SK-N-SH (cell line): ENCODE measurements at regions not wholly inside any gene's neighbourhood (a gene's known extent, or its start where the extent isn't known, plus 50 kb on each side); places are given as distances from the start of the nearest gene placed in this dataset.

Experiments
- CTCF ChIA-PET: fragments of 300-600, 350-600 bp; formaldehyde crosslinking; extraction: SDS; loops from one replicate; lab custom pipeline; 2021; lab: Yijun Ruan, JAX
- POLR2A ChIA-PET: fragments of 350-600 bp; sonication (Branson Sonifier 250); formaldehyde crosslinking; extraction: SDS; loops from one replicate; lab custom pipeline; 2020; ENCODE audit warnings: antibody characterized with exemption, inconsistent platforms; lab: Yijun Ruan, JAX
- DNase-seq: peaks from one replicate; pipeline ENCODE4 v3.0.0; 2012
- H2AFZ ChIP-seq: fragments of 200-600 bp; sonication (generic); 2 replicates; pipeline ENCODE4 v1.8.1; 2016; ENCODE audit warnings: antibody characterized with exemption, mild to moderate bottlenecking, low read depth
- H3F3A ChIP-seq: fragments of 200-600 bp; sonication (generic); replicated peaks from 2 replicates; pipeline ENCODE3; 2016; ENCODE audit warnings: antibody characterized with exemption, mild to moderate bottlenecking; ENCODE audit not compliant: insufficient read depth
- H3K27ac ChIP-seq, 2 experiments: fragments of 200-500 bp in 1 of 2; fragments of 200-600 bp in 1 of 2; sonication (Bioruptor generic) in 1 of 2; sonication (generic), shearing (Covaris generic) in 1 of 2; 2 replicates each; pipeline versions ENCODE4 v1.5.1 to v1.6.1; 2014 to 2016; ENCODE audit warnings: low read depth in 2 of 2, inconsistent platforms in 1 of 2, low read length in 1 of 2, mild to moderate bottlenecking in 1 of 2, mixed read lengths in 1 of 2
- H3K27me3 ChIP-seq: fragments of 200-600 bp; sonication (generic), shearing (Covaris generic); 2 replicates; pipeline ENCODE4 v1.6.1; 2016; ENCODE audit warnings: mixed run types; ENCODE audit not compliant: insufficient read depth
- H3K36me3 ChIP-seq, 2 experiments: fragments of 200-500 bp in 1 of 2; fragments of 200-600 bp in 1 of 2; sonication (Bioruptor generic) in 1 of 2; sonication (generic) in 1 of 2; replicated peaks in 1 of 2; 2 replicates each; pipeline versions ENCODE3 to v1.5.1; 2014 to 2016; ENCODE audit warnings: low read length in 1 of 2, mild to moderate bottlenecking in 1 of 2; ENCODE audit not compliant: insufficient read depth in 2 of 2, control insufficient read depth in 1 of 2
- H3K4me1 ChIP-seq, 2 experiments: fragments of 200-500 bp in 1 of 2; fragments of 200-600 bp in 1 of 2; sonication (Bioruptor generic) in 1 of 2; sonication (generic), shearing (Covaris generic) in 1 of 2; 2 replicates each; pipeline versions ENCODE4 v1.5.1 to v1.6.1; 2014 to 2016; ENCODE audit warnings: low read depth in 1 of 2, low read length in 1 of 2, mixed run types in 1 of 2; ENCODE audit not compliant: insufficient read depth in 2 of 2, control insufficient read depth in 1 of 2
- H3K4me2 ChIP-seq: fragments of 200-600 bp; sonication (generic), shearing (Covaris generic); 2 replicates; pipeline ENCODE4 v1.6.1; 2017; ENCODE audit warnings: mixed run types
- H3K4me3 ChIP-seq, 2 experiments: fragments of 200-500 bp in 1 of 2; fragments of 200-600 bp in 1 of 2; sonication (Bioruptor generic) in 1 of 2; sonication (generic), shearing (Covaris generic) in 1 of 2; 2 replicates each; pipeline versions ENCODE4 v1.5.1 to v1.8.1; 2014 to 2016; ENCODE audit warnings: low read depth in 2 of 2, inconsistent platforms in 1 of 2, low read length in 1 of 2, mild to moderate bottlenecking in 1 of 2, mixed read lengths in 1 of 2, moderate library complexity in 1 of 2
- H3K79me2 ChIP-seq: fragments of 200-600 bp; sonication (generic); 2 replicates; pipeline ENCODE4 v1.8.1; 2017; ENCODE audit warnings: mild to moderate bottlenecking; ENCODE audit not compliant: insufficient read depth
- H3K9ac ChIP-seq: fragments of 200-600 bp; sonication (generic); 2 replicates; pipeline ENCODE4 v1.6.1; 2017; ENCODE audit warnings: mixed run types
- H3K9me2 ChIP-seq: fragments of 200-600 bp; sonication (generic); 2 replicates; pipeline ENCODE4 v1.6.1; 2017; ENCODE audit warnings: mixed run types
- H3K9me3 ChIP-seq: fragments of 200-600 bp; sonication (generic); 2 replicates; pipeline ENCODE4 v1.6.1; 2017; ENCODE audit warnings: mixed run types, mild to moderate bottlenecking, moderate library complexity
- H4K20me1 ChIP-seq: fragments of 200-600 bp; sonication (generic); 2 replicates; pipeline ENCODE4 v1.6.1; 2017; ENCODE audit warnings: mild to moderate bottlenecking, mixed run types; ENCODE audit not compliant: insufficient read depth
- CHD2 ChIP-seq: fragments of 150-350 bp; IDR thresholded peaks from 2 replicates; pipeline ENCODE4 v1.6.1; 2018; ENCODE audit warnings: low read length; ENCODE audit not compliant: partially characterized antibody
- ELF1 ChIP-seq: IDR thresholded peaks from 2 replicates; pipeline ENCODE4 v1.4.0; 2012
- FOXM1 ChIP-seq: IDR thresholded peaks from 2 replicates; pipeline ENCODE4 v1.4.0; 2012; ENCODE audit warnings: low read depth, mild to moderate bottlenecking
- GATA2 ChIP-seq: sonication (generic); formaldehyde crosslinking; IDR thresholded peaks from 2 replicates; pipeline ENCODE4 v1.5.0; 2020; ENCODE audit warnings: mild to moderate bottlenecking, missing genetic modification reagents
- JUND ChIP-seq: IDR thresholded peaks from 2 replicates; pipeline ENCODE4 v1.4.0; 2012
- MEF2A ChIP-seq: IDR thresholded peaks from 2 replicates; pipeline ENCODE4 v1.4.0; 2012; ENCODE audit warnings: low read depth, borderline replicate concordance
- POLR2AphosphoS5 ChIP-seq: IDR thresholded peaks from 2 replicates; pipeline ENCODE4 v1.6.1; 2012; ENCODE audit warnings: low read depth, low read length
- RAD21 ChIP-seq: IDR thresholded peaks from 2 replicates; pipeline ENCODE4 v1.6.1; 2012; ENCODE audit warnings: mild to moderate bottlenecking, low read length
- SIN3A ChIP-seq: IDR thresholded peaks from 2 replicates; pipeline ENCODE4 v1.6.1; 2012; ENCODE audit warnings: low read depth, mild to moderate bottlenecking, low read length, moderate library complexity, borderline replicate concordance
- ZBTB33 ChIP-seq: IDR thresholded peaks from 2 replicates; pipeline ENCODE4 v1.4.0; 2012; ENCODE audit warnings: low read depth, borderline replicate concordance
- WGBS: methylation state at CpG from one replicate; pipeline ENCODE4 v1.1.6; 2017; ENCODE audit warnings: low lambda C conversion rate; 5-methylcytosine and 5-hydroxymethylcytosine counted together
- TF ChIP-seq, protein P1 (sequence below): IDR thresholded peaks from 2 replicates; pipeline ENCODE4 v1.4.0; 2012; ENCODE audit warnings: low read depth, borderline replicate concordance

DNA sequence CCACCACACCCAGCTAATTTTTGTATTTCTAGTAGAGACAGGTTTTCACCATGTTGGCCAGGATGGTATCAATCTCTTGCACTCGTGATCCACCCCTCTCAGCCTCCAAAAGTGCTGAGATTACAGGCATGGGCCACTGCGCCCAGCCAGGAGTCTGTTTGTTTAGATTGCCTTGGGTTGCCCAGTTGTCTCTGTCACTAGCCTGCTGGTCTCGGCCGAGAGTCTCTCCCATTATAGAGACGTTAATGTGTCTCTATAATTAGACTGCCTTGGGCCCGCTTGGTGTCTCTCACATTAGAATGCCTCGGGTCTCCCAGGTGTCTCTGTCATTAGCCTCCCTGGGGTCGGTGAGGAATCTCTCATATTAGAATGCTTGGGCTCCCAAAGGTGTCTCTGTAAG lies 1533.6 kb downstream of the UQCRFS1 start:
- H3K27ac ChIP-seq = no peak overlapping the region
- H3K4me2 ChIP-seq = no peak overlapping the region
- no peaks in the 10 kb centered on the region for H3K9me3 ChIP-seq
- H3K27me3 ChIP-seq = no peaks in the 10 kb centered on the region
- no peak overlapping the region for H2AFZ ChIP-seq
- no peak for DNase-seq
- no peak overlapping the region for H3K4me3 ChIP-seq
- 14% methylated on average over 8 of the region's 8 CpGs for WGBS
- H3K36me3 ChIP-seq = no peaks in the 10 kb centered on the region
- CTCF ChIA-PET = no interaction called here
- no peak for TF ChIP-seq MEF2A
- TF ChIP-seq, all 33 proteins: peak for 0
- H3K9ac ChIP-seq = no peak overlapping the region
- H3K79me2 ChIP-seq = no peaks in the 10 kb centered on the region
- no peaks in the 10 kb centered on the region for H3K9me2 ChIP-seq
- no peaks in the 10 kb centered on the region for H4K20me1 ChIP-seq
- H3K4me1 ChIP-seq = no peaks in the 10 kb centered on the region
- H3F3A ChIP-seq = no peaks in the 10 kb centered on the region
- POLR2A ChIA-PET = no interaction called here

GRCh38 chr19:27676877-27677276 lies 1536.1 kb downstream of the UQCRFS1 start:
- Histone ChIP-seq H3F3A (no peaks in the 10 kb centered on the region), H3K9me3 (no peaks in the 10 kb centered on the region), H3K9ac (no peak overlapping the region), H3K36me3 (no peaks in the 10 kb centered on the region), H3K27me3 (no peaks in the 10 kb centered on the region), H3K27ac (no peak overlapping the region), H3K4me1 (no peaks in the 10 kb centered on the region), H3K9me2 (no peaks in the 10 kb centered on the region), H4K20me1 (no peaks in the 10 kb centered on the region), H3K79me2 (no peaks in the 10 kb centered on the region), H3K4me2 (no peak overlapping the region), H2AFZ (no peak overlapping the region)
- CTCF ChIA-PET = no interaction called here
- 1% methylated on average over 6 of the region's 6 CpGs for WGBS
- POLR2A ChIA-PET = no interaction called here
- TF ChIP-seq, protein P1, sequence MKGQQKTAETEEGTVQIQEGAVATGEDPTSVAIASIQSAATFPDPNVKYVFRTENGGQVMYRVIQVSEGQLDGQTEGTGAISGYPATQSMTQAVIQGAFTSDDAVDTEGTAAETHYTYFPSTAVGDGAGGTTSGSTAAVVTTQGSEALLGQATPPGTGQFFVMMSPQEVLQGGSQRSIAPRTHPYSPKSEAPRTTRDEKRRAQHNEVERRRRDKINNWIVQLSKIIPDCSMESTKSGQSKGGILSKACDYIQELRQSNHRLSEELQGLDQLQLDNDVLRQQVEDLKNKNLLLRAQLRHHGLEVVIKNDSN = no peak
- TF ChIP-seq MEF2A (no peak), GATA2 (no peak), FOXM1 (no peak), SIN3A (no peak), JUND (no peak)
- TF ChIP-seq, all 33 proteins: peak for 0
- no peak overlapping the region for H3K4me3 ChIP-seq
- no peak for DNase-seq

DNA sequence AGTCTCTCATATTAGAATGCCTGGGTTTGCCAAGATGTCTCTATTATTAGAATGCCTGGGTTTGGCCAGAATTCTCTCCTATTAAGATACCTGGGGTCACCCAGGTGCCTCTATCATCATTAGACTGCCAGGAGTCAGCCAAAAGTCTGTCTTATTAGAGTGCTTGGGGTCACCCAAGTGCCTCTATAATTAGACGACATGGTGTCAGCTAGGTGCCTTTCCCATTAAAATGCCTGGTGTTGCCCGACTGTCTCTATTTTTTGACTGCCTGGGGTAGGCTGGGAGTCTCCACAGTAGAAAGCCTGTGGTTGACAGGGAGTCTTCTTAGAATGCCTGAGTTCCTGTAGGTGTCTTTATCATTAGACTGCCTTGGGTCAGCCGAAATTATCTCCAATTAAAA lies 1536.6 kb downstream of the UQCRFS1 start:
- POLR2A ChIA-PET = no interaction called here
- Histone ChIP-seq H3K9me3 (no peaks in the 10 kb centered on the region), H4K20me1 (no peaks in the 10 kb centered on the region), H3K9ac (no peak overlapping the region), H3K9me2 (no peaks in the 10 kb centered on the region)
- TF ChIP-seq ZBTB33 (no peak), POLR2AphosphoS5 (no peak), RAD21 (no peak), CHD2 (no peak), ELF1 (no peak)
- TF ChIP-seq, protein P1 = no peak
- TF ChIP-seq, all 33 proteins: peak for 0
- Histone ChIP-seq H3K36me3 (no peaks in the 10 kb centered on the region), H3K27me3 (no peaks in the 10 kb centered on the region), H3K27ac (no peak overlapping the region), H3F3A (no peaks in the 10 kb centered on the region), H2AFZ (no peak overlapping the region), H3K4me1 (no peaks in the 10 kb centered on the region), H3K4me3 (no peak overlapping the region), H3K4me2 (no peak overlapping the region), H3K79me2 (no peaks in the 10 kb centered on the region)
- DNase-seq = no peak
- 17% methylated on average over 2 of the region's 3 CpGs for WGBS
- CTCF ChIA-PET = no interaction called here
